ENCODE measurements at regions not wholly inside any gene's neighbourhood (a gene's known extent, or its start where the extent isn't known, plus 50 kb on each side); places are given as distances from the start of the nearest gene placed in this dataset.

GRCh38 chr9:135320331-135320730, 159.3 kb upstream of the PPP1R26 start:
- DNase-seq (ENCODE audit: low spot score) = no peak

GRCh38 chr9:135320943-135321342, 158.6 kb upstream of the PPP1R26 start:
- DNase-seq (ENCODE audit: low spot score) = no peak

GRCh38 chr9:135321580-135321979, 158.0 kb upstream of the PPP1R26 start:
- DNase-seq (ENCODE audit: low spot score) = no peak

- DNase-seq (ENCODE audit: low spot score) = no peak
Observed at GRCh38 chr9:135324329-135324728, 155.3 kb upstream of the PPP1R26 start.

- no peak for DNase-seq (ENCODE audit: low spot score)
Observed at GRCh38 chr9:135326141-135326540, 153.4 kb upstream of the PPP1R26 start.

GRCh38 chr9:135326633-135327152, 152.9 kb upstream of the PPP1R26 start:
- DNase-seq (ENCODE audit: low spot score) = no peak

- no peak for DNase-seq (ENCODE audit: low spot score)
Observed at GRCh38 chr9:135328485-135329417, 150.8 kb upstream of the PPP1R26 start.

GRCh38 chr9:135329571-135330306, 149.8 kb upstream of the PPP1R26 start:
- DNase-seq (ENCODE audit: low spot score) = no peak

- DNase-seq (ENCODE audit: low spot score) = no peak
Observed at GRCh38 chr9:135330307-135330631, 149.3 kb upstream of the PPP1R26 start.

GRCh38 chr9:135330685-135331590, 148.6 kb upstream of the PPP1R26 start:
- no peak for DNase-seq (ENCODE audit: low spot score)

- no peak for DNase-seq (ENCODE audit: low spot score)
Observed at GRCh38 chr9:135332516-135332915, 147.1 kb upstream of the PPP1R26 start.

- no peak for DNase-seq (ENCODE audit: low spot score)
Observed at GRCh38 chr9:135332979-135333748, 146.4 kb upstream of the PPP1R26 start.

- DNase-seq (ENCODE audit: low spot score) = no peak
Observed at GRCh38 chr9:135334953-135335460, 144.6 kb upstream of the PPP1R26 start.

- DNase-seq (ENCODE audit: low spot score) = no peak
Observed at GRCh38 chr9:135335691-135336181, 143.8 kb upstream of the PPP1R26 start.

- DNase-seq (ENCODE audit: low spot score) = no peak
Observed at GRCh38 chr9:135336722-135337527, 142.7 kb upstream of the PPP1R26 start.

GRCh38 chr9:135338546-135338945, 141.0 kb upstream of the PPP1R26 start:
- DNase-seq (ENCODE audit: low spot score) = no peak

GRCh38 chr9:135339378-135339973, 140.1 kb upstream of the PPP1R26 start:
- no peak for DNase-seq (ENCODE audit: low spot score)

- no peak for DNase-seq (ENCODE audit: low spot score)
Observed at GRCh38 chr9:135340143-135340655, 139.4 kb upstream of the PPP1R26 start.

- no peak for DNase-seq (ENCODE audit: low spot score)
Observed at GRCh38 chr9:135340726-135341475, 138.7 kb upstream of the PPP1R26 start.

Data from hematopoietic multipotent progenitor cell treated with erythropoietin and hydrocortisone succinate and interleukin-3 and kit ligand, for 15 days (in vitro differentiated cells).